ENCODE measurements at regions not wholly inside any gene's neighbourhood (a gene's known extent, or its start where the extent isn't known, plus 50 kb on each side); places are given as distances from the start of the nearest gene placed in this dataset.

DNA sequence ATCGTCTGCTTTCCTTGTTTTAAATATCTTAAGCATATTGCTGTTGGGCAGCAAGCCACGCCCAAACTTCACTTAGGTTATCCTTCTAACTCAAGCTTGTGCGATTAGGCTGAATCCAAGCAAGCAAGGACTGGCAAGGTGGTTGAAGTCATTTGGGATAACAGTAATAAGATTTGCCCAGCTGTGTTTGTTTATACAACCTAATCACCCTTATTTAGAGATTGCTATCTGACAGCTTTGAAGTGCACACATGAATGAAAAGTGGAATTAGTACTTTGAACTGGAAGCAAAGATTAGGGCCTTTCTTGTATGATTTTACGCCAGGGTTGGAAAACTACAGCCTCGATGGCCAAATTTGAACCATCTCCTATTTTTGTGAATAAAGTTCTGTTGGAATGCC, 182.1 kb downstream of the ASB9 start:
- H3K4me3 ChIP-seq (replicated peaks; ENCODE audit: low read depth, low read length): no peak overlapping the region
- no peak for DNase-seq (ENCODE audit: low read depth)
- TF ChIP-seq, protein P1, sequence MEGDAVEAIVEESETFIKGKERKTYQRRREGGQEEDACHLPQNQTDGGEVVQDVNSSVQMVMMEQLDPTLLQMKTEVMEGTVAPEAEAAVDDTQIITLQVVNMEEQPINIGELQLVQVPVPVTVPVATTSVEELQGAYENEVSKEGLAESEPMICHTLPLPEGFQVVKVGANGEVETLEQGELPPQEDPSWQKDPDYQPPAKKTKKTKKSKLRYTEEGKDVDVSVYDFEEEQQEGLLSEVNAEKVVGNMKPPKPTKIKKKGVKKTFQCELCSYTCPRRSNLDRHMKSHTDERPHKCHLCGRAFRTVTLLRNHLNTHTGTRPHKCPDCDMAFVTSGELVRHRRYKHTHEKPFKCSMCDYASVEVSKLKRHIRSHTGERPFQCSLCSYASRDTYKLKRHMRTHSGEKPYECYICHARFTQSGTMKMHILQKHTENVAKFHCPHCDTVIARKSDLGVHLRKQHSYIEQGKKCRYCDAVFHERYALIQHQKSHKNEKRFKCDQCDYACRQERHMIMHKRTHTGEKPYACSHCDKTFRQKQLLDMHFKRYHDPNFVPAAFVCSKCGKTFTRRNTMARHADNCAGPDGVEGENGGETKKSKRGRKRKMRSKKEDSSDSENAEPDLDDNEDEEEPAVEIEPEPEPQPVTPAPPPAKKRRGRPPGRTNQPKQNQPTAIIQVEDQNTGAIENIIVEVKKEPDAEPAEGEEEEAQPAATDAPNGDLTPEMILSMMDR (IDR thresholded peaks at IDR 0.05; ENCODE audit: low read length, missing control alignments): no peak

GRCh38 chrX:15073313-15073712, 196.6 kb downstream of the ASB9 start:
- TF ChIP-seq, protein P1 (IDR thresholded peaks at IDR 0.05; ENCODE audit: low read length, missing control alignments): no peak
- no peak overlapping the region for H3K4me3 ChIP-seq (replicated peaks; ENCODE audit: low read depth, low read length)
- DNase-seq (ENCODE audit: low read depth): no peak

DNA sequence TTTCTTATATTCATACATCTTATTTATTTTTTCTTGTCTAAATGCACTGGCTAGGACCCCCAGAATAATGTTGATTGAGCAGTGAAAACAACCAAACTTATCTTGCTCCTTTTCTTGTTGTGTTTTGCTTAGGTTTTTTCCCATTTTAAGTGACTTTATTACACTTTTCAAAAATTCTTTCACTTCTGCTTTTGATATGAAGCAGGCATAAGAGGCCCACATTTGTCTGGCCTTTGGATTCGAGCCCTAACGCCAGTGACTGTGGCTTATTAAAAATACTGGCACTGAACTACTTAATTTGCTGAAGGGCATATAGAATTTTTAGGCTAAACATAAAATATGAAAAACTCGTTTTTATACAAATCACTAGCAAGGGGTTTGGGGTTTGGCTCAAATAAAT, 197.0 kb downstream of the ASB9 start:
- H3K4me3 ChIP-seq (replicated peaks; ENCODE audit: low read depth, low read length): no peak overlapping the region
- no peak for DNase-seq (ENCODE audit: low read depth)
- TF ChIP-seq, protein P1 (IDR thresholded peaks at IDR 0.05; ENCODE audit: low read length, missing control alignments): no peak

DNA sequence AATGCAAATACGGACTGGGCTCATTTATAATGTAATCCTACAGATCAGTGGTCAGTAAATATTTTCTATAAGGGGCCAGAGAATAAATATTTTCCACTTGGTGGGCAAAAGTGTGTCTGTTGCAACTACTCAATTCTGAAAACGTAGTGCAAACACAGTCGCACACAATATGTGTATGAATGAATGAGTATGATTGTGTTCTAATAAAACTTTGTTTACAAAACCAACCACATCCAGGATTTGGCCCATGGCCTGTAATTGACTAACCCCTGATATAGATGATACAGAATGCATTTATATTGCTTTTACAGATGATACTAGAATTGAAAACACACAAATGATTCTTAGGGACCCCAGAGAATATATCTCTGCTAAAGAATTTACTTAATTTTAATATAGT, 197.6 kb downstream of the ASB9 start:
- DNase-seq (ENCODE audit: low read depth): no peak
- H3K4me3 ChIP-seq (replicated peaks; ENCODE audit: low read depth, low read length): no peak overlapping the region
- TF ChIP-seq, protein P1 (IDR thresholded peaks at IDR 0.05; ENCODE audit: low read length, missing control alignments): no peak

- TF ChIP-seq, protein P1 (IDR thresholded peaks at IDR 0.05; ENCODE audit: low read length, missing control alignments): no peak
These were observed 186.3 kb downstream of the MOSPD2 start for GRCh38 chrX:15059474-15059873.

GRCh38 chrX:15056044-15056443, 182.8 kb downstream of the MOSPD2 start:
- no peak for DNase-seq (ENCODE audit: low read depth)
- TF ChIP-seq, protein P1 (IDR thresholded peaks at IDR 0.05; ENCODE audit: low read length, missing control alignments): no peak
- H3K4me3 ChIP-seq (replicated peaks; ENCODE audit: low read depth, low read length): no peak overlapping the region

More at GRCh38 chrX:15059474-15059873, 186.3 kb downstream of the MOSPD2 start:
- H3K4me3 ChIP-seq (replicated peaks; ENCODE audit: low read depth, low read length): no peak overlapping the region
- DNase-seq (ENCODE audit: low read depth): no peak

- DNase-seq (ENCODE audit: low read depth): no peak
- no peak overlapping the region for H3K4me3 ChIP-seq (replicated peaks; ENCODE audit: low read depth, low read length)
- TF ChIP-seq, protein P1 (IDR thresholded peaks at IDR 0.05; ENCODE audit: low read length, missing control alignments): no peak
These were observed 182.1 kb downstream of the MOSPD2 start for GRCh38 chrX:15055146-15055930.
